ENCODE measurements at regions not wholly inside any gene's neighbourhood (a gene's known extent, or its start where the extent isn't known, plus 50 kb on each side); places are given as distances from the start of the nearest gene placed in this dataset.
A peak's percentile ranks its signal among the peaks of the same experiment; 100 is the strongest.
"Not testable (repeated sequence)": the region's sequence is repeated elsewhere in the genome, so short reads cannot be mapped to it uniquely, and the experiment has no call there.

DNA sequence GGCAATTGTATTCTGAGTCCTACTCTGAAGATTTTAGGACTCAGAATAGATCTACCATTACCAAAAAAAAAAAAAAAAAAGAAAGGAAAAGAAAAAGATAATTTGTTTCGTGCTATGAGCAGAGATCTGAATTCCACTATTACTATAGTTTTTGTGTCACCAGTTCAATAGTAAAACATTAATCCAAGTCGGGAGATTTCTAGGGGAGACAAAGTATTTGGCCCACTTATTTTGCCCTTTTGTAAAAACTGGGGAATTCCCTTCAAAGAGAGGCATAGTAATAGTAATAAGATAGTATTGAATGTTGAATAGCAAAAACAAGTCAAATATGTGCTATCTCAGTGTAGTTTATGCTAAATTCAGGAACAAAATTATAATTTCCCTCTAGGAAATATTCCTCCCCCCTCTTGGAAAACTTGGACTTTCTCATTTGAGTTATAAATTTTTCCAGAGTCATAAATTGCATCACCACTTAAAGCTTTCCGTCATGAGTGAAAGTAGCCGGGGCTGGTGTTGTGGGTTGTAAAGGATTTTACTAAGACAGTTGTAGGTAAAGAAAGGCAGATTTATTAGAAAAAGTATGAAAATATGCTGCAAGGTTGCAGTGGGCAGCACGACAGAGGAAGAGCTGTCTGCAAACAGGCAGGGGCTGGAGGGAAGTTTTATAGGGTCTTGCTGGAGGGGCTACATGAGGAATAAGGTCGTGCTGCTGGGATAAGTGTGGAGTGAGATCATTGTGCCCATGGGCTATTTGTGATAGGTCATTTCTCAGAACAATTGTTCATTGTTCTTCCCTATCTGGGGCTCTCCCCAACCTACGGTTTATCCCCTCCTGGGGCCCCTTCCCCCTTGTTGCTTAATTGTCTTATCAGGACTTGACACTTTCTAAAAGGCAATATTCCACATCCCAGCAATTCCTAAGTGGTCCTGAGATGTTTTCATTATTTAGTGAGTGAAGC, 1009.9 kb downstream of the PLA2G4A start:
- no peak overlapping the region for H3K4me3 ChIP-seq (ENCODE audit: low read depth, low read length)
- DNase-seq (ENCODE audit: low read depth): no peak

GRCh38 chr1:187839873-187840272, 1011.1 kb downstream of the PLA2G4A start:
- no peak for DNase-seq (ENCODE audit: low read depth)
- no peak overlapping the region for H3K4me3 ChIP-seq (ENCODE audit: low read depth, low read length)

GRCh38 chr1:187840557-187840956, 1011.8 kb downstream of the PLA2G4A start:
- H3K4me3 ChIP-seq (ENCODE audit: low read depth, low read length): no peak overlapping the region
- DNase-seq (ENCODE audit: low read depth): no peak

GRCh38 chr1:187842406-187843165, 1013.8 kb downstream of the PLA2G4A start:
- peak; percentile 19 for DNase-seq (ENCODE audit: low read depth)
- no peak overlapping the region for H3K4me3 ChIP-seq (ENCODE audit: low read depth, low read length)

GRCh38 chr1:187844313-187844712, 1015.6 kb downstream of the PLA2G4A start:
- no peak for DNase-seq (ENCODE audit: low read depth)

GRCh38 chr1:187847531-187847930, 1018.8 kb downstream of the PLA2G4A start:
- no peak for DNase-seq (ENCODE audit: low read depth)
- no peak overlapping the region for H3K4me3 ChIP-seq (ENCODE audit: low read depth, low read length)

More at GRCh38 chr1:187844313-187844712, 1015.6 kb downstream of the PLA2G4A start:
- H3K4me3 ChIP-seq (ENCODE audit: low read depth, low read length): no peak overlapping the region

GRCh38 chr1:187848321-187848720, 1019.6 kb downstream of the PLA2G4A start:
- no peak for DNase-seq (ENCODE audit: low read depth)
- H3K4me3 ChIP-seq (ENCODE audit: low read depth, low read length): no peak overlapping the region

- DNase-seq (ENCODE audit: low read depth); H3K4me3 ChIP-seq (ENCODE audit: low read depth, low read length): not testable (repeated sequence)
Observed at GRCh38 chr1:187850146-187850545, 1021.4 kb downstream of the PLA2G4A start.

GRCh38 chr1:187853505-187853904, 1024.8 kb downstream of the PLA2G4A start:
- DNase-seq (ENCODE audit: low read depth): no peak
- no peak overlapping the region for H3K4me3 ChIP-seq (ENCODE audit: low read depth, low read length)

DNA sequence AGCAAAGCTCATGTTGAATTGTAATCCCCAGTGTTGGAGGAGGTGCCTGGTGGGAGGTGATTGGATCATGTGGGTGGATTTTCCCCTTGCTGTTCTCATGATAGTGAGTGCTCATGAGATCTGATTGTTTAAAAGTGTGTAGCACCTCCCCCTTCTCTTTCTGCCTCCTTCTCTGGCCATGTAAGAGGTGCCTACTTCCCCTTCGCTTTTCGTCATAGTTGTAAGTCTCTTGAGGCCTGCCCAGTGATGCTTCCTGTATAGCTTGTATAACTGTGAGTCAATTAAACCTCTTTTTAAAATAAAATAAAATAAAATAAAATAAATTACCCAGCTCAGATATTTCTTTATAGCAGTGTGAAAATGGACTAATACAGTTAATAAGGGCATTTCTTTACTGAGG, 1025.7 kb downstream of the PLA2G4A start:
- DNase-seq (ENCODE audit: low read depth): no peak

DNA sequence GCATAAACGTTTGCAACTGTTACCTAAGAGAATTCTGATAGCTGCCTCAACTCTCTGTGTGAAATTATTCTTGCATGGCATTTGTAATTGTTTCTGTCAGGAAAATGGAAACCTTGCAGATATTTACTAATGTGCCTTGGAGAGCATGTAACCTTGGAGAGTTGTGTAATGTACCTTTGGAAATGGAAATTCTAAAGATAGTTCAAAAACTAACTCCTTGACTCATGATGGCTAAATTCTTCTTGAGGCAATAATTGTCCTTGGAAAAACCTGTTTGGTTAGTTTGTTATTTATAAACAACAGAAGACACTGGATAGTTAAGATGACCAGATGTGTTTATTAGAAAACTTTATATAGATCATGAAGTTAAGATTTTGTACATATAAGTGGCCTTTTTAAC, 1033.8 kb downstream of the PLA2G4A start:
- no peak overlapping the region for H3K4me3 ChIP-seq (ENCODE audit: low read depth, low read length)
- no peak for DNase-seq (ENCODE audit: low read depth)

More for the DNA sequence above, 1025.7 kb downstream of the PLA2G4A start:
- H3K4me3 ChIP-seq (ENCODE audit: low read depth, low read length): no peak overlapping the region

DNA sequence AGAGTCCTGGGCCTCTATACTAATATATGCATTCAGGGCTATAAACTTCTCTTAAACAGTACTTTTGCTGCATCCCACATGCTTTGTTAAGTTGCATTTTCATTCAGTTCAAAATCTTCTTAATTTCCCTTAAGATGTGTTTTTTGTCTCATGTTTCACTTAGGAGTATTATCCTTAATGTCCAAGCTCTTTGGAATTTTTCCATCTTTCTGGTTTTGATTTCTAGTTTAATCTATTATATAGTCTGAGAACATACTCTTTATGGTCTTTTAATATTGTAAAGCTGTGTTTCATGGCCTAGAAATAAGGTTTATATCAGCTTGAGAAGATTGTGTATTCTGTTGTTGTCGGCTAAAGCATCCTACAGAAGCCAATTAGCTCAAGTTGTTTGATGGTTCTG, 1041.8 kb downstream of the PLA2G4A start:
- H3K4me3 ChIP-seq (ENCODE audit: low read depth, low read length): no peak overlapping the region
- no peak for DNase-seq (ENCODE audit: low read depth)

DNA sequence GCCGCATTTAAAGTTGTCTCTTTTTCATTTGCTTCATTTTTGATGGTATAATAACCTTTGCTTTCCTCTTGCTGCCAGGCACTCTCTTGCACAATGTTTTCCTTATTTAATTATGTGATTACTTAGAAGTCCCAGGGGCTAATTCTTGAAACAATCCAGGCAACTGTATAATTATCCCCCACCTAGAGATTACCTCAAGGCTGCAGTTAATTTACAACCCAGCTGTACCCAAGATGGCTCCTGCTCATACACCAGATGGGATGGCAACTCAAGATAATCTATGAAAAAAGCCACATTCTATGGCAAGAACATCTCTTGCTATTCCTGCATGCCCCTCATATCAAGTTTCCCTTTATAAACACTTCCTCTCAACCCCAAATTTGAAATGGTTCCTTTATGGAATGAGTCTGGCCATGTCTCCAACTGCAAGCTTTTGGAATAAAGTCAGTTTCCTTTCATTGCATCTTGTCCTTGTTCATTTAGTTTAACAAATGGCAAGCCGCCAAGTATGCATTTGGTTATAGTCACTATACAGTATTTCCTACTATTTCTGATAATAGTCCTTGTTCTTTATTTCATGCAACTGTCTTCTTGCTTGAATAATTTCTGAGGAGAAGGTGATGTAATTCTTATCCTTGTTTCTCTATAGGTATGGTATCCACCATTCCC, 1042.6 kb downstream of the PLA2G4A start:
- no peak overlapping the region for H3K4me3 ChIP-seq (ENCODE audit: low read depth, low read length)
- peak; percentile 10 for DNase-seq (ENCODE audit: low read depth)

GRCh38 chr1:187872550-187872949, 1043.8 kb downstream of the PLA2G4A start:
- H3K4me3 ChIP-seq (ENCODE audit: low read depth, low read length): no peak overlapping the region
- DNase-seq (ENCODE audit: low read depth): no peak

DNA sequence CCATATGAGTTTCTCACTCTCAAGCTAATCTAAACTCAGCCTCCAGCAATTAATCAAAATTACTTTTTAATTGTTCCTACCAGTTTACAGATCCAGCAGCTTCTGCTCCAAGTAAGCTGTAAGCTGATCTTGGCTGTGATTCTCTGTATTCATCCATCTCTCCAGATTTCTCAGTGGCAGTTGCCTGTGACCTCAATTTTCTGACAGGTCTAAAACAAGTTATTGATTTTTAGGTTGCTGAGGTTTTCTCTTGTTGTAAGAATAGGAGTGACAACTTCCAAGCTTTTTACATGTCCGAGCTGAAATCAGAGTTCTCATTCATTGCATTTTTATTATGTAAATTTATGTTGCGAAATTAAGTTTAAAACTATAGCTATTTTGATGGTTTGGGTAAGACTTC, 1044.4 kb downstream of the PLA2G4A start:
- H3K4me3 ChIP-seq (ENCODE audit: low read depth, low read length): no peak overlapping the region
- no peak for DNase-seq (ENCODE audit: low read depth)

GRCh38 chr1:187876775-187877174, 1048.0 kb downstream of the PLA2G4A start:
- no peak for DNase-seq (ENCODE audit: low read depth)
- H3K4me3 ChIP-seq (ENCODE audit: low read depth, low read length): no peak overlapping the region

- no peak for DNase-seq (ENCODE audit: low read depth)
- H3K4me3 ChIP-seq (ENCODE audit: low read depth, low read length): no peak overlapping the region
Observed at GRCh38 chr1:187877220-187877619, 1048.5 kb downstream of the PLA2G4A start.

DNA sequence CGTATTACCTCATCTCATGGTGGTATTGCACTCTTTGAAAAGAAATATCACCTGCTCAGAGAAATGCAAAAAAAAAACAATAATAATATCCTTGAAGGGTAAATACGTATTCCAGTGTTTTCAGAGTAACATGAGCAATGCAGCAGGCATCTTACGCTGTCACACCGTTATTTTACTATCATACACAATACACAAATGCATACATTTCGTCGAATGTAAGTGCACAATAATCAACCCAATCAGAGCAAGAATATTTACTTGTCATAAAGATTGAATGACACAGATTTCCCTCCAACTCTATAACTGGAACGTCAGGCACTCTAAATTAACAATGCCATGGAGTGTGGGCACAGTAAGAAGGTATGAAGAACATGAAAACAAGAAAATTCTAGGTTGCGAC, 1050.1 kb downstream of the PLA2G4A start:
- no peak overlapping the region for H3K4me3 ChIP-seq (ENCODE audit: low read depth, low read length)
- DNase-seq (ENCODE audit: low read depth): no peak

- DNase-seq (ENCODE audit: low read depth): no peak
- H3K4me3 ChIP-seq (ENCODE audit: low read depth, low read length): no peak overlapping the region
Observed at GRCh38 chr1:187883356-187883755, 1054.6 kb downstream of the PLA2G4A start.

Data from skeletal muscle cell (primary cell).